ENCODE measurements at regions not wholly inside any gene's neighbourhood (a gene's known extent, or its start where the extent isn't known, plus 50 kb on each side); places are given as distances from the start of the nearest gene placed in this dataset.

DNA sequence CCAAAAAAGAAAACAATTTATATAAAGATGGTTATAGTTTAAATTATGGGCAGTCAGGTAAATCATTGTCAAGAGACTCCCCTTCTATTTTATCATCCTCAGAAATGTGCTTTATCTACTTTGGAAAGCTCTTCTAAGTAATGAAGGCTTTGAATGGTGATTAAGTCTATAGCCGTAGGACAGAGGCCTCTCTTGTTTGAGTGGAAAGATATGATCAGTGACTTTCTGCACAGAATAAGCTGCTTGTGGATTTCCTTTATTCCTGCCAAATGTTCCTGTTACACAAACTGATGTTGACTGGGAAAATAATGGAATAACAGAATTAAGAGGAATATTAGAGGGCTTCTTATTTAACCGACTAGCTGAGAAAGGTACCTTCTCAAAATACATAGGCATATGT is 174.6 kb upstream of the IVNS1ABP start:
- Histone ChIP-seq H4K20me1 (ENCODE audit: control insufficient read depth, insufficient read depth, insufficient read length) (no peaks in the 10 kb centered on the region), H3K4me1 (ENCODE audit: insufficient read depth, low read length) (no peaks in the 10 kb centered on the region), H3K23ac (ENCODE audit: insufficient read length, low read depth, low read length) (no peak overlapping the region), H2BK15ac (ENCODE audit: low read depth, low read length) (no peak overlapping the region), H3K14ac (ENCODE audit: insufficient read depth, low read length) (no peak overlapping the region), H3K56ac (ENCODE audit: insufficient read length, low read depth, low read length) (no peak overlapping the region), H3K18ac (ENCODE audit: insufficient read length, low read depth, low read length) (no peak overlapping the region), H3K27ac (ENCODE audit: insufficient read length, low read depth, low read length) (no peak overlapping the region), H2BK20ac (ENCODE audit: low read depth, low read length, poor library complexity, severe bottlenecking) (no peak overlapping the region), H4K5ac (ENCODE audit: insufficient read length, low read depth, low read length) (no peak overlapping the region), H3K9me3 (ENCODE audit: control insufficient read depth, low read depth, low read length) (no peaks in the 10 kb centered on the region), H2BK120ac (ENCODE audit: low read depth, low read length, poor library complexity, severe bottlenecking) (no peak overlapping the region), H4K8ac (replicated peaks; ENCODE audit: insufficient read length, low read depth, low read length) (no peak overlapping the region), H3K9ac (ENCODE audit: extremely low read depth, insufficient read length, low read length) (no peak overlapping the region), H2AK5ac (ENCODE audit: insufficient read length, low read length) (no peak overlapping the region), H3T11ph (ENCODE audit: low read length) (no peak overlapping the region), H3K23me2 (ENCODE audit: insufficient read length, low read depth, low read length, poor library complexity, severe bottlenecking) (no peaks in the 10 kb centered on the region), H3K79me1 (ENCODE audit: insufficient read depth, low read depth, low read length, poor library complexity, severe bottlenecking) (no peaks in the 10 kb centered on the region), H2BK12ac (ENCODE audit: insufficient read length, low read depth, low read length) (no peak overlapping the region), H2BK5ac (ENCODE audit: insufficient read length, low read length) (no peak overlapping the region), H4K91ac (ENCODE audit: insufficient read length, low read depth, low read length) (no peak overlapping the region), H3K4me2 (ENCODE audit: insufficient read depth, insufficient read length, low read length) (no peak overlapping the region), H3K79me2 (ENCODE audit: insufficient read depth, low read length) (no peaks in the 10 kb centered on the region), H3K27me3 (ENCODE audit: insufficient read depth, low read length) (no peaks in the 10 kb centered on the region), H3K4ac (ENCODE audit: low read depth, low read length) (no peak overlapping the region), H2AFZ (ENCODE audit: low read length) (no peak overlapping the region)
- H3K27me3 Mint-ChIP-seq (ENCODE audit: low read depth): no peaks in the 10 kb centered on the region
- peaks cover 0 to 2% of the 10 kb centered on the region in 2 experiments; a peak in 2 of 4 replicates for H3K4me1 Mint-ChIP-seq
- TF ChIP-seq, protein P1, sequence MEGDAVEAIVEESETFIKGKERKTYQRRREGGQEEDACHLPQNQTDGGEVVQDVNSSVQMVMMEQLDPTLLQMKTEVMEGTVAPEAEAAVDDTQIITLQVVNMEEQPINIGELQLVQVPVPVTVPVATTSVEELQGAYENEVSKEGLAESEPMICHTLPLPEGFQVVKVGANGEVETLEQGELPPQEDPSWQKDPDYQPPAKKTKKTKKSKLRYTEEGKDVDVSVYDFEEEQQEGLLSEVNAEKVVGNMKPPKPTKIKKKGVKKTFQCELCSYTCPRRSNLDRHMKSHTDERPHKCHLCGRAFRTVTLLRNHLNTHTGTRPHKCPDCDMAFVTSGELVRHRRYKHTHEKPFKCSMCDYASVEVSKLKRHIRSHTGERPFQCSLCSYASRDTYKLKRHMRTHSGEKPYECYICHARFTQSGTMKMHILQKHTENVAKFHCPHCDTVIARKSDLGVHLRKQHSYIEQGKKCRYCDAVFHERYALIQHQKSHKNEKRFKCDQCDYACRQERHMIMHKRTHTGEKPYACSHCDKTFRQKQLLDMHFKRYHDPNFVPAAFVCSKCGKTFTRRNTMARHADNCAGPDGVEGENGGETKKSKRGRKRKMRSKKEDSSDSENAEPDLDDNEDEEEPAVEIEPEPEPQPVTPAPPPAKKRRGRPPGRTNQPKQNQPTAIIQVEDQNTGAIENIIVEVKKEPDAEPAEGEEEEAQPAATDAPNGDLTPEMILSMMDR (conservative IDR thresholded peaks at IDR 0.05): no peak
- no peaks in the 10 kb centered on the region for H3K9me3 Mint-ChIP-seq
- no peak for DNase-seq
- H3K36me3 Mint-ChIP-seq (ENCODE audit: insufficient read depth in 1 of 3, low read depth in 3 of 3): no peaks in the 10 kb centered on the region
- H3K27ac Mint-ChIP-seq: no peak overlapping the region
- no peak overlapping the region for H3K4me3 Mint-ChIP-seq
- no CpG with 5 or more reads among the region's 2 CpGs for WGBS (ENCODE audit: extremely low coverage, insufficient read length, low lambda C conversion rate)

All from H9 (cell line).